Natural killer cell (primary cell): ENCODE measurements at regions not wholly inside any gene's neighbourhood (a gene's known extent, or its start where the extent isn't known, plus 50 kb on each side); places are given as distances from the start of the nearest gene placed in this dataset.

Source experiments
- ATAC-seq, 3 donors: fragments of 150-1000 bp in 2 of 3; fragments of 200-7000 bp in 1 of 3; cut with Tn5 transposase; 1 replicate in 1 of 3; 2 replicates in 2 of 3; pipeline ENCODE4 v1.10.0; 2021; ENCODE audit warnings: mild to moderate bottlenecking in 2 of 3, moderate library complexity in 2 of 3
- DNase-seq, 2 donors: peaks; one replicate each; pipeline versions ENCODE4 v3.0.0 to v3.0.0-alpha.2; 2013 to 2021; ENCODE audit warnings: mixed read lengths in 1 of 2
- H3K27ac ChIP-seq: one replicate; pipeline ENCODE4 v1.5.1; 2013; ENCODE audit warnings: mild to moderate bottlenecking, low read length
- H3K27me3 ChIP-seq: one replicate; pipeline ENCODE4 v1.6.1; 2013; ENCODE audit warnings: low read length; ENCODE audit not compliant: control insufficient read depth, insufficient read depth
- H3K36me3 ChIP-seq: one replicate; pipeline ENCODE4 v1.6.1; 2013; ENCODE audit warnings: low read length; ENCODE audit not compliant: control insufficient read depth, insufficient read depth
- H3K4me1 ChIP-seq: one replicate; pipeline ENCODE4 v1.6.1; 2013; ENCODE audit warnings: low read length; ENCODE audit not compliant: control insufficient read depth, insufficient read depth
- H3K4me3 ChIP-seq: one replicate; pipeline ENCODE4 v1.5.1; 2013; ENCODE audit warnings: low read length
- H3K9me3 ChIP-seq: one replicate; pipeline ENCODE4 v1.6.1; 2013; ENCODE audit warnings: low read length; ENCODE audit not compliant: control insufficient read depth, insufficient read depth
- H3K27ac Mint-ChIP-seq, 2 donors: one replicate each; pipeline ENCODE4 v1.8.0; 2022; ENCODE audit warnings: mild to moderate bottlenecking in 2 of 2, mixed read lengths in 2 of 2, moderate library complexity in 1 of 2
- H3K27me3 Mint-ChIP-seq, 2 donors: one replicate each; pipeline ENCODE4 v1.8.0; 2022; ENCODE audit warnings: low read depth in 2 of 2, mixed read lengths in 2 of 2
- H3K36me3 Mint-ChIP-seq: one replicate; pipeline ENCODE4 v1.8.0; 2022; ENCODE audit warnings: mixed read lengths
- H3K4me1 Mint-ChIP-seq, 2 donors: one replicate each; pipeline ENCODE4 v1.8.0; 2022; ENCODE audit warnings: mixed read lengths in 2 of 2
- H3K4me3 Mint-ChIP-seq: one replicate; pipeline ENCODE4 v1.8.0; 2022; ENCODE audit warnings: mild to moderate bottlenecking, moderate library complexity, mixed read lengths
- H3K9me3 Mint-ChIP-seq, 2 donors: one replicate each; pipeline ENCODE4 v1.8.0; 2022; ENCODE audit warnings: mixed read lengths in 2 of 2
- CTCF ChIP-seq: fragments of 200-600 bp; IDR thresholded peaks from one replicate; pipeline ENCODE4 v1.8.0; 2022; ENCODE audit warnings: antibody characterized with exemption
- WGBS: methylation state at CpG from one replicate; pipeline ENCODE4 v1.1.7; 2013; ENCODE audit warnings: missing lambda C conversion rate; ENCODE audit not compliant: insufficient coverage; 5-methylcytosine and 5-hydroxymethylcytosine counted together
- intact Hi-C: fragments of 100-400 bp; cut with micrococcal nuclease; formaldehyde crosslinking; loops from one replicate; pipeline ENCODE4 v1.14.2; 2022

GRCh38 chr13:34458756-34459715 is 483.0 kb upstream of the NBEA start:
- Mint-ChIP-seq H3K27ac (no peak overlapping the region), H3K27me3 (no peaks in the 10 kb centered on the region), H3K4me3 (no peak overlapping the region), H3K4me1 (no peaks in the 10 kb centered on the region), H3K9me3 (peaks cover 12 to 23% of the 10 kb centered on the region in 2 donors), H3K36me3 (no peaks in the 10 kb centered on the region)
- Histone ChIP-seq H3K4me1 (no peaks in the 10 kb centered on the region), H3K27me3 (no peaks in the 10 kb centered on the region), H3K4me3 (no peak overlapping the region), H3K9me3 (no peaks in the 10 kb centered on the region), H3K36me3 (no peaks in the 10 kb centered on the region), H3K27ac (no peak overlapping the region)
- 68% methylated on average over 4 of the region's 4 CpGs for WGBS
- ATAC-seq: no peak
- DNase-seq: no peak
- intact Hi-C loops: no loop called here
- TF ChIP-seq CTCF: no peak

GRCh38 chr13:34459856-34460255 is 482.2 kb upstream of the NBEA start:
- Mint-ChIP-seq H3K4me1 (no peaks in the 10 kb centered on the region), H3K4me3 (no peak overlapping the region), H3K27me3 (no peaks in the 10 kb centered on the region), H3K27ac (no peak overlapping the region), H3K9me3 (peaks cover 11 to 21% of the 10 kb centered on the region in 2 donors), H3K36me3 (no peaks in the 10 kb centered on the region)
- intact Hi-C loops: no loop called here
- DNase-seq (no peak), ATAC-seq (no peak)
- 33% methylated on average over 8 of the region's 8 CpGs for WGBS
- Histone ChIP-seq H3K4me3 (no peak overlapping the region), H3K27ac (no peak overlapping the region), H3K27me3 (no peaks in the 10 kb centered on the region), H3K36me3 (no peaks in the 10 kb centered on the region), H3K4me1 (no peaks in the 10 kb centered on the region), H3K9me3 (no peaks in the 10 kb centered on the region)
- no peak for TF ChIP-seq CTCF

- Histone ChIP-seq H3K36me3 (no peaks in the 10 kb centered on the region), H3K9me3 (no peaks in the 10 kb centered on the region), H3K4me1 (no peaks in the 10 kb centered on the region), H3K27me3 (no peaks in the 10 kb centered on the region), H3K4me3 (no peak overlapping the region), H3K27ac (no peak overlapping the region)
- WGBS: 77% methylated on average over 4 of the region's 4 CpGs
- intact Hi-C loops: no loop called here
- DNase-seq (no peak), ATAC-seq (no peak)
- no peak for TF ChIP-seq CTCF
- Mint-ChIP-seq H3K4me3 (no peak overlapping the region), H3K36me3 (no peaks in the 10 kb centered on the region), H3K4me1 (no peaks in the 10 kb centered on the region), H3K27ac (no peak overlapping the region), H3K9me3 (peaks cover 15 to 23% of the 10 kb centered on the region in 2 donors), H3K27me3 (no peaks in the 10 kb centered on the region)
Observed at GRCh38 chr13:34462843-34463242, 479.2 kb upstream of the NBEA start.
